IPS-18a (cell line): ENCODE measurements at regions not wholly inside any gene's neighbourhood (a gene's known extent, or its start where the extent isn't known, plus 50 kb on each side); places are given as distances from the start of the nearest gene placed in this dataset.

Source experiments
- H3K27ac ChIP-seq: one replicate; pipeline ENCODE4 v1.5.1; 2013; ENCODE audit warnings: low read length
- H3K27me3 ChIP-seq: one replicate; pipeline ENCODE4 v1.6.1; 2013; ENCODE audit warnings: mild to moderate bottlenecking, low read length; ENCODE audit not compliant: control insufficient read depth, insufficient read depth
- H3K36me3 ChIP-seq: one replicate; pipeline ENCODE4 v1.6.1; 2013; ENCODE audit warnings: low read depth, low read length; ENCODE audit not compliant: control insufficient read depth
- H3K4me1 ChIP-seq: one replicate; pipeline ENCODE4 v1.6.1; 2013; ENCODE audit warnings: low read depth, low read length; ENCODE audit not compliant: control insufficient read depth
- H3K4me3 ChIP-seq: one replicate; pipeline ENCODE4 v1.5.1; 2013; ENCODE audit warnings: low read length
- H3K9ac ChIP-seq: one replicate; pipeline ENCODE4 v1.6.1; 2013; ENCODE audit warnings: mild to moderate bottlenecking, low read length, moderate library complexity
- H3K9me3 ChIP-seq: one replicate; pipeline ENCODE4 v1.6.1; 2013; ENCODE audit warnings: low read depth, low read length; ENCODE audit not compliant: control insufficient read depth

- no peak overlapping the region for H3K9ac ChIP-seq
- H3K27me3 ChIP-seq, result no peaks in the 10 kb centered on the region
- no peak overlapping the region for H3K27ac ChIP-seq
- no peaks in the 10 kb centered on the region for H3K36me3 ChIP-seq
- no peaks in the 10 kb centered on the region for H3K9me3 ChIP-seq
- no peak overlapping the region for H3K4me3 ChIP-seq
- H3K4me1 ChIP-seq, result no peaks in the 10 kb centered on the region
These were observed 813.0 kb upstream of the SLITRK5 start for GRCh38 chr13:86858216-86858615.

- Histone ChIP-seq H3K4me3 (no peak overlapping the region), H3K9me3 (no peaks in the 10 kb centered on the region), H3K9ac (no peak overlapping the region), H3K27me3 (no peaks in the 10 kb centered on the region), H3K36me3 (no peaks in the 10 kb centered on the region), H3K4me1 (no peaks in the 10 kb centered on the region), H3K27ac (no peak overlapping the region)
These were observed 809.0 kb upstream of the SLITRK5 start for GRCh38 chr13:86862137-86862536.

GRCh38 chr13:86864376-86864775, 806.8 kb upstream of the SLITRK5 start:
- H3K9ac ChIP-seq, result no peak overlapping the region
- H3K4me3 ChIP-seq, result no peak overlapping the region
- no peaks in the 10 kb centered on the region for H3K27me3 ChIP-seq
- H3K27ac ChIP-seq, result no peak overlapping the region
- H3K9me3 ChIP-seq, result no peaks in the 10 kb centered on the region
- no peaks in the 10 kb centered on the region for H3K36me3 ChIP-seq
- H3K4me1 ChIP-seq, result no peaks in the 10 kb centered on the region

DNA sequence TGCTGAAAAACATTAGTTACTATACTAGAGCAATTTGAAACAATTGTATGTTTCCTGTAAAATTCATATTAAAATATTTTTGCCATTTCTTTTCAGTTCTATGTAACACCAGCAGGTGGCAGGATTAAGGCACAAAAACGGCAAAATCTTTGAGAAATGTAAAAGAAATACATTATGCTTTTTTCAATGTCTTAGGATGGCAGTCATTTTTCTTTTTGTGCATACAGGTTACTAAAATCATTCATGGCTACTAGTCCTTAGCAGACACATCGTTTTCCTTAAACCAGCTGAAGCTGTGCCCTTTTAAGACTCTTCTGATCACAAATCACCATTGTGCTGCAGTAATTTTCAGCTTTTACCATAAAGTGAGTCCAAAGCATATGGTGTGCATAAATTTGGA, 800.7 kb upstream of the SLITRK5 start:
- H3K9me3 ChIP-seq, result no peaks in the 10 kb centered on the region

GRCh38 chr13:86877441-86877840, 793.7 kb upstream of the SLITRK5 start:
- no peak overlapping the region for H3K4me3 ChIP-seq
- H3K36me3 ChIP-seq, result no peaks in the 10 kb centered on the region
- no peaks in the 10 kb centered on the region for H3K9me3 ChIP-seq
- peaks cover 12% of the 10 kb centered on the region for H3K27me3 ChIP-seq
- H3K4me1 ChIP-seq, result peaks cover 9% of the 10 kb centered on the region
- H3K27ac ChIP-seq, result no peak overlapping the region
- H3K9ac ChIP-seq, result no peak overlapping the region

More for the DNA sequence above, 800.7 kb upstream of the SLITRK5 start:
- Histone ChIP-seq H3K27me3 (no peaks in the 10 kb centered on the region), H3K4me3 (no peak overlapping the region), H3K4me1 (no peaks in the 10 kb centered on the region), H3K27ac (no peak overlapping the region), H3K9ac (no peak overlapping the region), H3K36me3 (no peaks in the 10 kb centered on the region)

DNA sequence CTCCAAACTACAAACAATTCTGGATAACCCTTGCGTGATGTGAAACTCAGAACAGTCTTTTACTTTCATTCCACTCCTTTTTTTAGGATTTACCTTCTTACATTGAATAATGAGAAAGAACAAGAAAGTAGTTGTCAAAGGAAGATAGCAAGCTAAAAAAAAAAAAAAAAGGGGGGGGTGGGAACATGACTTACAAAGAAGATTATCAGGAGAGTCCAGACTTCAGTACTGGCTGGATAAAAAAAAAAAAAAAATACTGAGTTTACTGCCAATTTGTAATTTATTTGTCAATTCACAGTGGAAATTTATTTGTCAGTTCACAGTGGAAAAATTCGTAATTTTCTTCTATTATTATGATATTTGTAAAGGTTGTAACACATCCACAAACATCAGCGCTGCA, 792.4 kb upstream of the SLITRK5 start:
- H3K27me3 ChIP-seq, result peaks cover 12% of the 10 kb centered on the region
- H3K4me1 ChIP-seq, result peaks cover 16% of the 10 kb centered on the region
- no peak overlapping the region for H3K9ac ChIP-seq
- H3K36me3 ChIP-seq, result no peaks in the 10 kb centered on the region
- H3K9me3 ChIP-seq, result no peaks in the 10 kb centered on the region
- no peak overlapping the region for H3K4me3 ChIP-seq
- H3K27ac ChIP-seq, result no peak overlapping the region

DNA sequence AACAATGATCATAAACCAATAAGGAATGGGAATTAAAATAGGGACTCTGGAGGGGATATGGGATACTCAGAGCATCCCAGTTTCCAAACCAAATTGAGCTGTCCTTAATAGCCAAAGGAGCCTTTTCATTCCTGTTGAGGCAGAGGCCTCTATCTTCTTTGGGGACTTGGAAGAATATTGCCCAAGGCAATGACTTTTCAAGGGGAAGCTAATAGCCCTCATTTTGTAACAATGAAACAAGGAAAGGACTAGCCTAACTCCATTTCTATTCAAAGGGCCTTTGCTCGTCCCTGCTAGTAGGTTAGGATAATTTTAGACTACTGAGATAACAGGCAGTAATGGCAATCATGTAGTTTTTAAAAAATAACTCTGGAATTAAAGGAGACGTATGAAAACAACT, 789.8 kb upstream of the SLITRK5 start:
- peaks cover 12% of the 10 kb centered on the region for H3K27me3 ChIP-seq

DNA sequence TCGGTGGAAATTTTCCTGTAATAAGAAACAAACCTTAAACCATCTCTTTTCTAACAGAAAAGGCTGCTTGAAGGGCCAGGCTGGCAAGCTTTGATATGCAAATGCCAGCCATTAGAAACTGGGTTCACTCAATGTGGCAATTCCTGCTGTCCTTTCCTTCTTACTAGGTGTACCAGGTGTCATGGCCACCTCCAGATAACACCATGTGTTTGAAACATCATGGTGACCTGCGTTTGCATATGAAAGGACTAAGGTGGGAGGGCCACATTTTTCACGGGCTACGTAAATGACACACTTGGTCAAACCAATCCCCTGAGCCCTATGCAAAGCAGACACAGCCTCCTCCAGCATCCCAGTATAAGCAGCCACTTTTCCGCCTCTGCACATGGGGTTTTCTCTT, 789.1 kb upstream of the SLITRK5 start:
- Histone ChIP-seq H3K36me3 (no peaks in the 10 kb centered on the region), H3K4me1 (peaks cover 16% of the 10 kb centered on the region), H3K9me3 (no peaks in the 10 kb centered on the region), H3K27ac (no peak overlapping the region), H3K9ac (no peak overlapping the region), H3K4me3 (no peak overlapping the region), H3K27me3 (peaks cover 12% of the 10 kb centered on the region)

More for the DNA sequence above, 789.8 kb upstream of the SLITRK5 start:
- Histone ChIP-seq H3K4me1 (peaks cover 16% of the 10 kb centered on the region), H3K9me3 (no peaks in the 10 kb centered on the region), H3K9ac (no peak overlapping the region), H3K36me3 (no peaks in the 10 kb centered on the region), H3K4me3 (no peak overlapping the region), H3K27ac (no peak overlapping the region)

GRCh38 chr13:86882835-86883234, 788.3 kb upstream of the SLITRK5 start:
- Histone ChIP-seq H3K9ac (no peak overlapping the region), H3K27me3 (peaks cover 12% of the 10 kb centered on the region), H3K4me1 (peaks cover 16% of the 10 kb centered on the region), H3K27ac (no peak overlapping the region), H3K9me3 (no peaks in the 10 kb centered on the region), H3K36me3 (no peaks in the 10 kb centered on the region), H3K4me3 (no peak overlapping the region)

DNA sequence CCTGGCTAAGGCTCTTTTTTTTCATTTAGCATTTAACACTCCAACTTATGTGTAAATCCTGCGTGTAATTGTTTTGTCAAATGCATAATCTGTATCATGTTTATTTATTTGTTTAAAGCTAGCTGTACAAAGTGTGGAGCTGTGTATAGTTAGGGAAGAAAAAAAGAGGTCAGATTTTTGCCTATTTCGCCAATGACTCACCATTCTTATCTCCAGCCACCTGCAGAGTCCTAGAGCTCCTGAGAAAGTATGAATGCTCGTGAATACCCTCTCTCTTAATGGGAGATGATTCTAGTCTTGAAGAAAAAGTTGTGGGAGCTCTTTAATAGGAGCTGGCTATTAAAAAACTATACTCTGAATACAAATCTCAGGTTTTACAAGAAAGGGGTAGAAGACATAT, 778.8 kb upstream of the SLITRK5 start:
- Histone ChIP-seq H3K4me3 (no peak overlapping the region), H3K27me3 (no peaks in the 10 kb centered on the region), H3K27ac (no peak overlapping the region), H3K9ac (no peak overlapping the region), H3K36me3 (no peaks in the 10 kb centered on the region), H3K4me1 (no peaks in the 10 kb centered on the region), H3K9me3 (no peaks in the 10 kb centered on the region)

DNA sequence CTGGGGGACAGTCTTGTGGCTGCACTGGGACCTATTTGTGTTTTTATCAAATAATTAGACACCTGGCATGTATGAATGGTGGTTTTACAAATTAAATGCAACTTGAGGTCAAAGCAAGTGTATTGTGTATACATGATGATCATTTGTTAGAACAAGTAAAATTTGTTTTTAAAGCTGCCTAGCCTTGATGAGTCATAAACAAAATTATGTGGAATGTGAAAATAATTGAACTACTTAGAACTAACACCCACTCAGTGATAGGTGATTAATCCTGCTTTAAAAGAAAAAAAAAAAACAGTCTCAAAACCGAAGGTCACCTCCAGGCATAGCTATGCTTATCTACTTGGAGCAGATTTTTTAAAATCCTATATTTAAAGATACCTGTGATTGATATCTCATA, 770.3 kb upstream of the SLITRK5 start:
- no peaks in the 10 kb centered on the region for H3K36me3 ChIP-seq
- H3K27me3 ChIP-seq, result no peaks in the 10 kb centered on the region

GRCh38 chr13:86906127-86906874, 764.9 kb upstream of the SLITRK5 start:
- Histone ChIP-seq H3K27me3 (no peaks in the 10 kb centered on the region), H3K9me3 (no peaks in the 10 kb centered on the region), H3K27ac (no peak overlapping the region)

More for the DNA sequence above, 770.3 kb upstream of the SLITRK5 start:
- no peak overlapping the region for H3K27ac ChIP-seq
- H3K9me3 ChIP-seq, result no peaks in the 10 kb centered on the region
- no peak overlapping the region for H3K9ac ChIP-seq
- no peak overlapping the region for H3K4me3 ChIP-seq
- H3K4me1 ChIP-seq, result peaks cover 4% of the 10 kb centered on the region

More at GRCh38 chr13:86906127-86906874, 764.9 kb upstream of the SLITRK5 start:
- H3K4me1 ChIP-seq, result peaks cover 11% of the 10 kb centered on the region
- H3K4me3 ChIP-seq, result no peak overlapping the region
- no peak overlapping the region for H3K9ac ChIP-seq
- H3K36me3 ChIP-seq, result no peaks in the 10 kb centered on the region
